BLaER1 treated with 17β-estradiol and CSF1 and Interleukin-3, amounts not matched to agents 10 nM and 100 nM (cell line): ENCODE measurements at regions not wholly inside any gene's neighbourhood (a gene's known extent, or its start where the extent isn't known, plus 50 kb on each side); places are given as distances from the start of the nearest gene placed in this dataset.
"Not testable (repeated sequence)": the region's sequence is repeated elsewhere in the genome, so short reads cannot be mapped to it uniquely, and the experiment has no call there.

Experiments
- H3K27ac ChIP-seq, 11 experiments: shearing (Covaris generic); formaldehyde crosslinking; 2 replicates each; pipeline ENCODE4 v1.8.1; 2022
- H3K27me3 ChIP-seq, 11 experiments: shearing (Covaris generic); formaldehyde crosslinking; 2 replicates each; pipeline ENCODE4 v1.8.1; 2022
- H3K36me3 ChIP-seq, 11 experiments: shearing (Covaris generic); formaldehyde crosslinking; 2 replicates each; pipeline ENCODE4 v1.8.1; 2022
- H3K4me1 ChIP-seq, 10 experiments: shearing (Covaris generic); formaldehyde crosslinking; 2 replicates each; pipeline ENCODE4 v1.8.1; 2022
- H3K4me2 ChIP-seq, 11 experiments: shearing (Covaris generic); formaldehyde crosslinking; 2 replicates each; pipeline ENCODE4 v1.8.1; 2022
- H3K4me3 ChIP-seq, 10 experiments: shearing (Covaris generic); formaldehyde crosslinking; 2 replicates each; pipeline ENCODE4 v1.8.1; 2022
- H3K9ac ChIP-seq, 11 experiments: shearing (Covaris generic); formaldehyde crosslinking; 2 replicates each; pipeline ENCODE4 v1.8.1; 2022
- H3K9me3 ChIP-seq, 11 experiments: shearing (Covaris generic); formaldehyde crosslinking; replicated peaks in 1 of 11; 2 replicates each; pipeline ENCODE4 v1.8.1; 2022
- H4K20me1 ChIP-seq, 11 experiments: shearing (Covaris generic); formaldehyde crosslinking; 2 replicates each; pipeline ENCODE4 v1.8.1; 2022
- Cebpa-rat ChIP-seq, 11 experiments: shearing (Covaris generic); IDR thresholded peaks; 2 replicates each; pipeline ENCODE4 v1.8.1; 2022

GRCh38 chr12:33609910-33610309, 170.3 kb upstream of the SYT10 start:
- no peaks in the 10 kb centered on the region for H3K4me1 ChIP-seq
- no peak overlapping the region for H3K27ac ChIP-seq
- H3K27me3 ChIP-seq: no peaks in the 10 kb centered on the region
- H3K36me3 ChIP-seq: no peaks in the 10 kb centered on the region
- H3K9ac ChIP-seq: no peak overlapping the region
- peaks cover 0 to 10% (median 0%) of the 10 kb centered on the region in 11 experiments; a peak in 2 of 22 replicates for H3K9me3 ChIP-seq
- TF ChIP-seq Cebpa-rat (IDR thresholded peaks at IDR 0.05): no peak
- H3K4me3 ChIP-seq: no peak overlapping the region
- no peak overlapping the region for H3K4me2 ChIP-seq
- H4K20me1 ChIP-seq: no peaks in the 10 kb centered on the region

GRCh38 chr12:33614630-33615029, 175.0 kb upstream of the SYT10 start:
- no peak for TF ChIP-seq Cebpa-rat (IDR thresholded peaks at IDR 0.05)

GRCh38 chr12:33617218-33617617, 177.6 kb upstream of the SYT10 start:
- no peak for TF ChIP-seq Cebpa-rat (IDR thresholded peaks at IDR 0.05)
- Histone ChIP-seq H3K27ac (no peak overlapping the region), H3K4me2 (no peak overlapping the region), H3K27me3 (no peaks in the 10 kb centered on the region), H4K20me1 (no peaks in the 10 kb centered on the region), H3K36me3 (no peaks in the 10 kb centered on the region), H3K9ac (no peak overlapping the region), H3K4me3 (no peak overlapping the region), H3K9me3 (peaks cover 15 to 29% (median 23%) of the 10 kb centered on the region in 11 experiments; a peak in 19 of 22 replicates), H3K4me1 (no peaks in the 10 kb centered on the region)

More at GRCh38 chr12:33614630-33615029, 175.0 kb upstream of the SYT10 start:
- no peak overlapping the region for H3K4me2 ChIP-seq
- no peaks in the 10 kb centered on the region for H4K20me1 ChIP-seq
- no peak overlapping the region for H3K27ac ChIP-seq
- no peaks in the 10 kb centered on the region for H3K27me3 ChIP-seq
- no peak overlapping the region for H3K9ac ChIP-seq
- H3K9me3 ChIP-seq: peaks cover 14 to 28% (median 23%) of the 10 kb centered on the region in 11 experiments; a peak in 19 of 22 replicates
- no peaks in the 10 kb centered on the region for H3K36me3 ChIP-seq
- H3K4me3 ChIP-seq: no peak overlapping the region
- H3K4me1 ChIP-seq: no peaks in the 10 kb centered on the region

- no peak overlapping the region for H3K9ac ChIP-seq
- H3K4me2 ChIP-seq: no peak overlapping the region
- no peak for TF ChIP-seq Cebpa-rat (IDR thresholded peaks at IDR 0.05)
- no peaks in the 10 kb centered on the region for H3K4me1 ChIP-seq
- H3K9me3 ChIP-seq: no peaks in the 10 kb centered on the region
- no peak overlapping the region for H3K27ac ChIP-seq
- no peaks in the 10 kb centered on the region for H3K27me3 ChIP-seq
- no peaks in the 10 kb centered on the region for H3K36me3 ChIP-seq
- no peaks in the 10 kb centered on the region for H4K20me1 ChIP-seq
- H3K4me3 ChIP-seq: no peak overlapping the region
These were observed 188.5 kb upstream of the SYT10 start for GRCh38 chr12:33628087-33628486.

- no peak for TF ChIP-seq Cebpa-rat (IDR thresholded peaks at IDR 0.05)
- Histone ChIP-seq H3K4me1 (peaks cover 11 to 16% (median 12%) of the 10 kb centered on the region in 10 experiments; a peak in 19 of 20 replicates), H3K27ac (peak overlapping the region in 8 of 11 experiments; percentile 16 to 67 (median 38); a peak in 11 of 22 replicates), H3K4me3 (no peak overlapping the region), H4K20me1 (no peaks in the 10 kb centered on the region), H3K9me3 (peaks cover 0 to 10% (median 3%) of the 10 kb centered on the region in 11 experiments; a peak in 5 of 22 replicates), H3K4me2 (peak overlapping the region; percentile 22 to 75 (median 63)), H3K9ac (no peak overlapping the region), H3K36me3 (no peaks in the 10 kb centered on the region), H3K27me3 (no peaks in the 10 kb centered on the region)
These were observed 194.9 kb upstream of the SYT10 start for GRCh38 chr12:33634544-33634943.

GRCh38 chr12:33636930-33637329, 197.3 kb upstream of the SYT10 start:
- not testable (repeated sequence) for H3K27me3 ChIP-seq

GRCh38 chr12:33639975-33640374, 200.4 kb upstream of the SYT10 start:
- peak overlapping the region in 1 of 11 experiments; percentile 27; a peak in 3 of 22 replicates for H3K4me2 ChIP-seq
- no peaks in the 10 kb centered on the region for H3K27me3 ChIP-seq
- H3K9ac ChIP-seq: no peak overlapping the region
- no peak for TF ChIP-seq Cebpa-rat (IDR thresholded peaks at IDR 0.05)
- H4K20me1 ChIP-seq: no peaks in the 10 kb centered on the region
- H3K9me3 ChIP-seq: peaks cover 0 to 10% (median 3%) of the 10 kb centered on the region in 11 experiments; a peak in 5 of 22 replicates
- peak overlapping the region in 2 of 11 experiments; percentile 26 to 29; a peak in 1 of 22 replicates for H3K27ac ChIP-seq
- peaks cover 1 to 30% (median 3%) of the 10 kb centered on the region in 10 experiments; a peak in 18 of 20 replicates for H3K4me1 ChIP-seq
- no peak overlapping the region for H3K4me3 ChIP-seq
- no peaks in the 10 kb centered on the region for H3K36me3 ChIP-seq

More at GRCh38 chr12:33636930-33637329, 197.3 kb upstream of the SYT10 start:
- H3K27ac ChIP-seq, H3K4me3 ChIP-seq, H3K9ac ChIP-seq, H3K36me3 ChIP-seq, H4K20me1 ChIP-seq, H3K4me2 ChIP-seq: not testable (repeated sequence)
- Histone ChIP-seq H3K9me3 (peaks cover 0 to 10% (median 3%) of the 10 kb centered on the region in 11 experiments; a peak in 5 of 22 replicates), H3K4me1 (peaks cover 11 to 33% (median 13%) of the 10 kb centered on the region in 10 experiments; a peak in 19 of 20 replicates)

- peaks cover 0 to 11% (median 7%) of the 10 kb centered on the region in 10 experiments; a peak in 8 of 20 replicates for H3K4me1 ChIP-seq
- peaks cover 11 to 59% (median 41%) of the 10 kb centered on the region in 11 experiments; a peak in 20 of 22 replicates for H3K9me3 ChIP-seq
- TF ChIP-seq Cebpa-rat (IDR thresholded peaks at IDR 0.05): no peak
- no peaks in the 10 kb centered on the region for H4K20me1 ChIP-seq
- no peaks in the 10 kb centered on the region for H3K27me3 ChIP-seq
- H3K27ac ChIP-seq: no peak overlapping the region
- no peak overlapping the region for H3K4me2 ChIP-seq
- peaks cover 0 to 6% (median 0%) of the 10 kb centered on the region in 11 experiments; a peak in 1 of 22 replicates for H3K36me3 ChIP-seq
- no peak overlapping the region for H3K9ac ChIP-seq
- H3K4me3 ChIP-seq: no peak overlapping the region
These were observed 210.4 kb upstream of the SYT10 start for GRCh38 chr12:33649992-33650391.

GRCh38 chr12:33650832-33651231, 211.2 kb upstream of the SYT10 start:
- H3K4me3 ChIP-seq: no peak overlapping the region
- TF ChIP-seq Cebpa-rat (IDR thresholded peaks at IDR 0.05): no peak
- H3K9ac ChIP-seq: no peak overlapping the region
- H3K27me3 ChIP-seq: no peaks in the 10 kb centered on the region
- peaks cover 18 to 66% (median 50%) of the 10 kb centered on the region in 11 experiments; a peak in 20 of 22 replicates for H3K9me3 ChIP-seq
- peaks cover 0 to 18% (median 9%) of the 10 kb centered on the region in 10 experiments; a peak in 8 of 20 replicates for H3K4me1 ChIP-seq
- peaks cover 0 to 6% (median 0%) of the 10 kb centered on the region in 11 experiments; a peak in 1 of 22 replicates for H3K36me3 ChIP-seq
- no peak overlapping the region for H3K4me2 ChIP-seq
- no peak overlapping the region for H3K27ac ChIP-seq
- no peaks in the 10 kb centered on the region for H4K20me1 ChIP-seq

- Histone ChIP-seq H3K4me1 (peaks cover 0 to 18% (median 9%) of the 10 kb centered on the region in 10 experiments; a peak in 8 of 20 replicates), H3K27me3 (no peaks in the 10 kb centered on the region), H3K27ac (no peak overlapping the region), H3K4me2 (no peak overlapping the region), H3K9ac (no peak overlapping the region), H3K36me3 (peaks cover 0 to 6% (median 0%) of the 10 kb centered on the region in 11 experiments; a peak in 1 of 22 replicates), H4K20me1 (no peaks in the 10 kb centered on the region), H3K9me3 (peaks cover 18 to 68% (median 50%) of the 10 kb centered on the region in 11 experiments; a peak in 20 of 22 replicates), H3K4me3 (no peak overlapping the region; a peak in 1 of 20 replicates)
- TF ChIP-seq Cebpa-rat (IDR thresholded peaks at IDR 0.05): no peak
These were observed 213.7 kb upstream of the SYT10 start for GRCh38 chr12:33653362-33653761.
